Sigmoid colon (tissue), 6 donors: ENCODE measurements at regions not wholly inside any gene's neighbourhood (a gene's known extent, or its start where the extent isn't known, plus 50 kb on each side); places are given as distances from the start of the nearest gene placed in this dataset.

Experiments
- DNase-seq: peaks from one replicate; pipeline ENCODE4 v3.0.0-alpha.2; 2019
- H3K27ac ChIP-seq, 4 donors: fragments of 200-600 bp; sonication (generic); one replicate each; pipeline ENCODE4 v1.5.1; 2016 to 2019; ENCODE audit warnings: mild to moderate bottlenecking in 1 of 4
- H3K27me3 ChIP-seq, 3 donors: fragments of 200-600 bp; sonication (generic); one replicate each; pipeline ENCODE4 v1.5.1; 2019; ENCODE audit warnings: mild to moderate bottlenecking in 1 of 3
- H3K36me3 ChIP-seq, 4 donors: fragments of 200-600 bp; sonication (generic); one replicate each; pipeline ENCODE4 v1.5.1; 2016 to 2019
- H3K4me1 ChIP-seq, 4 donors: fragments of 200-600 bp; sonication (generic); one replicate each; pipeline ENCODE4 v1.5.1; 2017 to 2019
- H3K4me3 ChIP-seq, 4 donors: fragments of 200-600 bp; sonication (generic); one replicate each; pipeline ENCODE4 v1.5.1; 2017 to 2019; ENCODE audit warnings: mild to moderate bottlenecking in 2 of 4, moderate library complexity in 1 of 4
- H3K9me3 ChIP-seq, 4 donors: fragments of 200-600 bp in 3 of 4; sonication (generic) in 3 of 4; one replicate each; pipeline versions ENCODE4 v1.5.1 to v1.6.1; 2013 to 2019
- CTCF ChIP-seq, 4 experiments: fragments of 450-650 bp in 3 of 4; fragments of 200-600 bp in 1 of 4; IDR thresholded peaks; one replicate each; pipeline ENCODE4 v1.5.1; 2016 to 2019; ENCODE audit warnings: antibody characterized with exemption in 4 of 4, mild to moderate bottlenecking in 3 of 4, moderate library complexity in 2 of 4
- EP300 ChIP-seq, 4 donors: sonication (generic); formaldehyde crosslinking; IDR thresholded peaks; one replicate each; pipeline ENCODE4 v1.6.1; 2017; ENCODE audit warnings: antibody characterized with exemption in 4 of 4
- POLR2A ChIP-seq, 2 donors: fragments of 450-650 bp; IDR thresholded peaks; one replicate each; pipeline ENCODE4 v1.6.1; 2016; ENCODE audit warnings: antibody characterized with exemption in 2 of 2, mild to moderate bottlenecking in 2 of 2, moderate library complexity in 2 of 2
- POLR2AphosphoS5 ChIP-seq, 4 donors: sonication (generic); formaldehyde crosslinking; IDR thresholded peaks; one replicate each; pipeline ENCODE4 v1.6.1; 2017; ENCODE audit warnings: antibody characterized with exemption in 4 of 4
- WGBS, 2 donors: extraction: QIAGEN DNeasy Blood & Tissue Kit; methylation state at CpG; one replicate each; pipeline ENCODE4 v1.1.7; 2013; 5-methylcytosine and 5-hydroxymethylcytosine counted together
- intact Hi-C: fragments of 100-400 bp; cut with DNase I; formaldehyde crosslinking; loops from one replicate; pipeline ENCODE4 v1.15.1; 2023
- donor health status: healthy with polysubstance abuse.
- donor health status: healthy.

GRCh38 chr1:30340934-30341333, 382.5 kb downstream of the MATN1 start:
- Histone ChIP-seq H3K27ac (no peak overlapping the region), H3K9me3 (peaks cover 0 to 8% (median 0%) of the 10 kb centered on the region in 4 donors), H3K4me3 (no peak overlapping the region), H3K36me3 (no peaks in the 10 kb centered on the region), H3K27me3 (peaks cover 5 to 51% (median 16%) of the 10 kb centered on the region in 3 donors), H3K4me1 (no peaks in the 10 kb centered on the region)
- intact Hi-C loops: no loop called here
- no peak for DNase-seq
- WGBS, 2 donors: 82 to 90% methylated on average over 3 of the region's 3 CpGs
- TF ChIP-seq POLR2A (IDR thresholded peaks at IDR 0.05): no peak
- no peak for TF ChIP-seq EP300 (IDR thresholded peaks at IDR 0.05)
- TF ChIP-seq CTCF (IDR thresholded peaks at IDR 0.05): no peak
- no peak for TF ChIP-seq POLR2AphosphoS5 (IDR thresholded peaks at IDR 0.05)

GRCh38 chr1:30339866-30340265, 383.5 kb downstream of the MATN1 start:
- Histone ChIP-seq H3K4me1 (no peaks in the 10 kb centered on the region), H3K27me3 (peaks cover 5 to 41% (median 16%) of the 10 kb centered on the region in 3 donors), H3K36me3 (no peaks in the 10 kb centered on the region), H3K4me3 (no peak overlapping the region), H3K9me3 (peaks cover 0 to 8% (median 0%) of the 10 kb centered on the region in 4 donors), H3K27ac (no peak overlapping the region)
- no peak for DNase-seq
- intact Hi-C loops: no loop called here
- WGBS, 2 donors: 76 to 77% methylated on average over 2 of the region's 2 CpGs
- TF ChIP-seq POLR2A (IDR thresholded peaks at IDR 0.05) (no peak), POLR2AphosphoS5 (IDR thresholded peaks at IDR 0.05) (no peak), CTCF (IDR thresholded peaks at IDR 0.05) (no peak), EP300 (IDR thresholded peaks at IDR 0.05) (no peak)

GRCh38 chr1:30338765-30339164, 384.6 kb downstream of the MATN1 start:
- intact Hi-C loops: no loop called here
- H3K27ac ChIP-seq: no peak overlapping the region
- peaks cover 0 to 7% (median 0%) of the 10 kb centered on the region in 4 donors for H3K9me3 ChIP-seq
- 87 to 94% methylated on average over 2 of the region's 2 CpGs for WGBS, 2 donors
- no peak for DNase-seq
- no peaks in the 10 kb centered on the region for H3K4me1 ChIP-seq
- H3K27me3 ChIP-seq: peaks cover 5 to 33% (median 16%) of the 10 kb centered on the region in 3 donors
- H3K36me3 ChIP-seq: no peaks in the 10 kb centered on the region
- H3K4me3 ChIP-seq: no peak overlapping the region
- TF ChIP-seq CTCF (IDR thresholded peaks at IDR 0.05) (no peak), POLR2AphosphoS5 (IDR thresholded peaks at IDR 0.05) (no peak), POLR2A (IDR thresholded peaks at IDR 0.05) (no peak), EP300 (IDR thresholded peaks at IDR 0.05) (no peak)

- no peaks in the 10 kb centered on the region for H3K36me3 ChIP-seq
- WGBS, 2 donors: 48 to 74% methylated on average over 3 of the region's 3 CpGs
- TF ChIP-seq POLR2AphosphoS5 (IDR thresholded peaks at IDR 0.05) (no peak), POLR2A (IDR thresholded peaks at IDR 0.05) (no peak), EP300 (IDR thresholded peaks at IDR 0.05) (no peak), CTCF (IDR thresholded peaks at IDR 0.05) (no peak)
- no peak overlapping the region for H3K4me3 ChIP-seq
- DNase-seq: no peak
- H3K9me3 ChIP-seq: no peaks in the 10 kb centered on the region
- intact Hi-C loops: no loop called here
- H3K27ac ChIP-seq: no peak overlapping the region
- H3K27me3 ChIP-seq: peaks cover 0 to 18% (median 5%) of the 10 kb centered on the region in 3 donors
- no peaks in the 10 kb centered on the region for H3K4me1 ChIP-seq
Measured at GRCh38 chr1:30337324-30337620, 386.1 kb downstream of the MATN1 start.

- intact Hi-C loops: no loop called here
- Histone ChIP-seq H3K4me3 (no peak overlapping the region), H3K4me1 (no peaks in the 10 kb centered on the region), H3K36me3 (no peaks in the 10 kb centered on the region), H3K27me3 (peaks cover 0 to 17% (median 0%) of the 10 kb centered on the region in 3 donors), H3K27ac (no peak overlapping the region), H3K9me3 (no peaks in the 10 kb centered on the region)
- no peak for DNase-seq
- WGBS, 2 donors: 77 to 83% methylated on average over 16 of the region's 16 CpGs
- TF ChIP-seq POLR2AphosphoS5 (IDR thresholded peaks at IDR 0.05): no peak
- TF ChIP-seq POLR2A (IDR thresholded peaks at IDR 0.05): no peak
- no peak for TF ChIP-seq EP300 (IDR thresholded peaks at IDR 0.05)
- no peak for TF ChIP-seq CTCF (IDR thresholded peaks at IDR 0.05)
Measured at GRCh38 chr1:30336550-30337323, 386.6 kb downstream of the MATN1 start.
